B cell (primary cell): ENCODE measurements at regions not wholly inside any gene's neighbourhood (a gene's known extent, or its start where the extent isn't known, plus 50 kb on each side); places are given as distances from the start of the nearest gene placed in this dataset.

Source experiments
- ATAC-seq: fragments of 200-7000 bp; cut with Tn5 transposase; one replicate; pipeline ENCODE4 v1.10.0; 2021; ENCODE audit warnings: low read depth, mild to moderate bottlenecking, moderate number of reproducible peaks, moderate library complexity
- CTCF ChIA-PET: fragments of 350-600 bp; sonication (Branson Sonifier 250); formaldehyde crosslinking; loops from one replicate; lab custom pipeline; 2021; ENCODE audit warnings: antibody characterized with exemption, inconsistent platforms; lab: Charles Lee
- POLR2A ChIA-PET: fragments of 350-600 bp; sonication (Branson Sonifier 250); formaldehyde crosslinking; loops from one replicate; lab custom pipeline; 2021; ENCODE audit warnings: antibody characterized with exemption; lab: Charles Lee
- DNase-seq: peaks from one replicate; pipeline ENCODE4 v3.0.0; 2013
- H2AFZ ChIP-seq: 2 replicates; pipeline ENCODE4 v1.6.1; 2012; ENCODE audit warnings: mild to moderate bottlenecking, low read depth, low read length; ENCODE audit not compliant: insufficient read depth, poor library complexity, severe bottlenecking
- H3K27ac ChIP-seq, 2 donors: 1 replicate in 1 of 2; 2 replicates in 1 of 2; pipeline ENCODE4 v1.5.1; 2012 to 2013; ENCODE audit warnings: low read length in 2 of 2, mild to moderate bottlenecking in 2 of 2, moderate library complexity in 1 of 2
- H3K27me3 ChIP-seq, 4 experiments: fragments of 200-600 bp in 1 of 4; sonication (generic) in 1 of 4; replicated peaks in 1 of 4; 1 replicate in 2 of 4; 2 replicates in 2 of 4; pipeline versions ENCODE4 v1.6.1 to v1.7.0; 2013 to 2016; ENCODE audit warnings: low read length in 3 of 4, mild to moderate bottlenecking in 2 of 4, mixed read lengths in 1 of 4, moderate library complexity in 1 of 4; ENCODE audit not compliant: insufficient read depth in 4 of 4, control insufficient read depth in 3 of 4; ENCODE audit errors: control extremely low read depth in 1 of 4
- H3K36me3 ChIP-seq, 2 experiments: replicated peaks in 1 of 2; 1 replicate in 1 of 2; 2 replicates in 1 of 2; pipeline versions ENCODE4 v1.6.1 to v1.7.1; 2013; ENCODE audit warnings: low read length in 1 of 2; ENCODE audit not compliant: insufficient read depth in 2 of 2, control insufficient read depth in 1 of 2; ENCODE audit errors: control extremely low read depth in 1 of 2, extremely low read depth in 1 of 2
- H3K4me1 ChIP-seq, 2 donors: fragments of 200-600 bp in 1 of 2; sonication (generic) in 1 of 2; 1 replicate in 1 of 2; 2 replicates in 1 of 2; pipeline versions ENCODE4 v1.5.1 to v1.6.1; 2013 to 2017; ENCODE audit warnings: low read length in 2 of 2; ENCODE audit not compliant: control insufficient read depth in 2 of 2, insufficient read depth in 2 of 2
- H3K4me2 ChIP-seq: replicated peaks from 2 replicates; pipeline ENCODE3; 2012; ENCODE audit warnings: mild to moderate bottlenecking, low read depth, low read length; ENCODE audit not compliant: poor library complexity, severe bottlenecking
- H3K4me3 ChIP-seq, 5 experiments: fragments of 200-600 bp in 1 of 5; sonication (generic) in 1 of 5; 1 replicate in 3 of 5; 2 replicates in 2 of 5; pipeline versions ENCODE4 v1.5.1 to v1.7.0; 2011 to 2016; ENCODE audit warnings: low read length in 4 of 5, mild to moderate bottlenecking in 4 of 5, low read depth in 2 of 5, control low read depth in 1 of 5, moderate library complexity in 1 of 5; ENCODE audit not compliant: insufficient read depth in 1 of 5; ENCODE audit errors: control extremely low read depth in 1 of 5, extremely low read depth in 1 of 5
- H3K79me2 ChIP-seq: fragments of 200-600 bp; sonication (generic); one replicate; pipeline ENCODE4 v1.6.0; 2016; ENCODE audit warnings: low read length; ENCODE audit not compliant: control insufficient read depth, insufficient read depth
- H3K9ac ChIP-seq: fragments of 200-600 bp; sonication (generic); 2 replicates; pipeline ENCODE4 v1.6.1; 2017; ENCODE audit warnings: mild to moderate bottlenecking, low read length, moderate library complexity
- H3K9me3 ChIP-seq, 3 donors: one replicate each; pipeline versions ENCODE4 v1.6.1 to v1.7.1; 2013; ENCODE audit warnings: low read length in 2 of 3; ENCODE audit not compliant: control insufficient read depth in 2 of 3, insufficient read depth in 1 of 3; ENCODE audit errors: control extremely low read depth in 1 of 3
- H4K20me1 ChIP-seq: 2 replicates; pipeline ENCODE4 v1.6.0; 2012; ENCODE audit warnings: mild to moderate bottlenecking, low read length; ENCODE audit not compliant: insufficient read depth, control insufficient read depth, poor library complexity, severe bottlenecking
- H3K27ac Mint-ChIP-seq: one replicate; pipeline ENCODE4 v1.8.0; 2021; ENCODE audit warnings: mixed read lengths
- H3K27me3 Mint-ChIP-seq: one replicate; pipeline ENCODE4 v1.8.0; 2021; ENCODE audit warnings: mixed read lengths
- H3K4me1 Mint-ChIP-seq: one replicate; pipeline ENCODE4 v1.8.0; 2021; ENCODE audit warnings: mixed read lengths
- H3K4me3 Mint-ChIP-seq: one replicate; pipeline ENCODE4 v1.8.0; 2021; ENCODE audit warnings: mixed read lengths
- H3K9me3 Mint-ChIP-seq: one replicate; pipeline ENCODE4 v1.8.0; 2022; ENCODE audit warnings: mixed read lengths; ENCODE audit not compliant: insufficient read depth
- CTCF ChIP-seq: fragments of 200-600 bp; IDR thresholded peaks from one replicate; pipeline ENCODE4 v1.8.0; 2022; ENCODE audit warnings: antibody characterized with exemption, mild to moderate bottlenecking
- EZH2 ChIP-seq: IDR thresholded peaks from 2 replicates; pipeline ENCODE4 v1.6.1; 2012; ENCODE audit warnings: borderline replicate concordance, low read depth, mild to moderate bottlenecking, moderate library complexity, low read length; ENCODE audit not compliant: insufficient read depth, poor library complexity, severe bottlenecking
- WGBS: methylation state at CpG from one replicate; pipeline ENCODE4 v1.1.5; 2013; ENCODE audit warnings: missing lambda C conversion rate; ENCODE audit not compliant: insufficient coverage; 5-methylcytosine and 5-hydroxymethylcytosine counted together
- intact Hi-C: fragments of 100-400 bp; cut with micrococcal nuclease; formaldehyde crosslinking; loops from one replicate; pipeline ENCODE4 v1.10.0; 2022

GRCh38 chr5:116880150-116880549 lies 305.5 kb upstream of the SEMA6A start:
- H3K36me3 ChIP-seq, result no peaks in the 10 kb centered on the region
- H3K4me2 ChIP-seq, result no peak overlapping the region
- TF ChIP-seq CTCF, result no peak
- TF ChIP-seq EZH2, result no peak
- no peak overlapping the region for H3K27ac ChIP-seq
- no peak overlapping the region for H3K4me3 ChIP-seq
- ATAC-seq (no peak), DNase-seq (no peak)
- CTCF ChIA-PET, result no interaction called here
- Mint-ChIP-seq H3K9me3 (no peaks in the 10 kb centered on the region), H3K27me3 (peaks cover 7% of the 10 kb centered on the region), H3K27ac (no peak overlapping the region), H3K4me3 (no peak overlapping the region), H3K4me1 (no peaks in the 10 kb centered on the region)
- no peaks in the 10 kb centered on the region for H4K20me1 ChIP-seq
- H3K4me1 ChIP-seq, result no peaks in the 10 kb centered on the region
- intact Hi-C loops, result no loop called here
- POLR2A ChIA-PET, result no interaction called here
- no peaks in the 10 kb centered on the region for H3K9me3 ChIP-seq
- no peaks in the 10 kb centered on the region for H3K79me2 ChIP-seq
- H2AFZ ChIP-seq, result no peak overlapping the region
- no peaks in the 10 kb centered on the region for H3K27me3 ChIP-seq
- H3K9ac ChIP-seq, result no peak overlapping the region

- H3K9me3 ChIP-seq, result no peaks in the 10 kb centered on the region
- no peaks in the 10 kb centered on the region for H3K36me3 ChIP-seq
- H3K79me2 ChIP-seq, result no peaks in the 10 kb centered on the region
- H4K20me1 ChIP-seq, result no peaks in the 10 kb centered on the region
- no peaks in the 10 kb centered on the region for H3K4me1 ChIP-seq
- CTCF ChIA-PET, result no interaction called here
- DNase-seq (no peak), ATAC-seq (no peak)
- H3K27me3 Mint-ChIP-seq, result peaks cover 7% of the 10 kb centered on the region
- TF ChIP-seq EZH2, result no peak
- no peak for TF ChIP-seq CTCF
- H3K27me3 ChIP-seq, result no peaks in the 10 kb centered on the region
- H3K27ac ChIP-seq, result no peak overlapping the region
- WGBS, result no CpG with 5 or more reads among the region's 3 CpGs
- no peak overlapping the region for H3K4me3 Mint-ChIP-seq
- H3K9ac ChIP-seq, result no peak overlapping the region
- no peak overlapping the region for H3K4me3 ChIP-seq
- POLR2A ChIA-PET, result no interaction called here
- H3K27ac Mint-ChIP-seq, result no peak overlapping the region
- H3K9me3 Mint-ChIP-seq, result no peaks in the 10 kb centered on the region
- H3K4me1 Mint-ChIP-seq, result no peaks in the 10 kb centered on the region
- no peak overlapping the region for H3K4me2 ChIP-seq
- H2AFZ ChIP-seq, result no peak overlapping the region
- intact Hi-C loops, result no loop called here
Observed at GRCh38 chr5:116876240-116876840, 301.7 kb upstream of the SEMA6A start.
